Sigmoid colon (tissue), 6 donors: ENCODE measurements at regions not wholly inside any gene's neighbourhood (a gene's known extent, or its start where the extent isn't known, plus 50 kb on each side); places are given as distances from the start of the nearest gene placed in this dataset.

ENCODE experiments used
- DNase-seq: peaks from one replicate; pipeline ENCODE4 v3.0.0-alpha.2; 2019
- H3K27ac ChIP-seq, 4 donors: fragments of 200-600 bp; sonication (generic); one replicate each; pipeline ENCODE4 v1.5.1; 2016 to 2019; ENCODE audit warnings: mild to moderate bottlenecking in 1 of 4
- H3K27me3 ChIP-seq, 3 donors: fragments of 200-600 bp; sonication (generic); one replicate each; pipeline ENCODE4 v1.5.1; 2019; ENCODE audit warnings: mild to moderate bottlenecking in 1 of 3
- H3K36me3 ChIP-seq, 4 donors: fragments of 200-600 bp; sonication (generic); one replicate each; pipeline ENCODE4 v1.5.1; 2016 to 2019
- H3K4me1 ChIP-seq, 4 donors: fragments of 200-600 bp; sonication (generic); one replicate each; pipeline ENCODE4 v1.5.1; 2017 to 2019
- H3K4me3 ChIP-seq, 4 donors: fragments of 200-600 bp; sonication (generic); one replicate each; pipeline ENCODE4 v1.5.1; 2017 to 2019; ENCODE audit warnings: mild to moderate bottlenecking in 2 of 4, moderate library complexity in 1 of 4
- H3K9me3 ChIP-seq, 4 donors: fragments of 200-600 bp in 3 of 4; sonication (generic) in 3 of 4; one replicate each; pipeline versions ENCODE4 v1.5.1 to v1.6.1; 2013 to 2019
- EP300 ChIP-seq, 4 donors: sonication (generic); formaldehyde crosslinking; IDR thresholded peaks; one replicate each; pipeline ENCODE4 v1.6.1; 2017; ENCODE audit warnings: antibody characterized with exemption in 4 of 4
- POLR2A ChIP-seq, 2 donors: fragments of 450-650 bp; IDR thresholded peaks; one replicate each; pipeline ENCODE4 v1.6.1; 2016; ENCODE audit warnings: antibody characterized with exemption in 2 of 2, mild to moderate bottlenecking in 2 of 2, moderate library complexity in 2 of 2
- POLR2AphosphoS5 ChIP-seq, 4 donors: sonication (generic); formaldehyde crosslinking; IDR thresholded peaks; one replicate each; pipeline ENCODE4 v1.6.1; 2017; ENCODE audit warnings: antibody characterized with exemption in 4 of 4
- WGBS, 2 donors: extraction: QIAGEN DNeasy Blood & Tissue Kit; methylation state at CpG; one replicate each; pipeline ENCODE4 v1.1.7; 2013; 5-methylcytosine and 5-hydroxymethylcytosine counted together
- intact Hi-C: fragments of 100-400 bp; cut with DNase I; formaldehyde crosslinking; loops from one replicate; pipeline ENCODE4 v1.15.1; 2023
- TF ChIP-seq, protein P1 (sequence below), 4 experiments: fragments of 450-650 bp in 3 of 4; fragments of 200-600 bp in 1 of 4; IDR thresholded peaks; one replicate each; pipeline ENCODE4 v1.5.1; 2016 to 2019; ENCODE audit warnings: antibody characterized with exemption in 4 of 4, mild to moderate bottlenecking in 3 of 4, moderate library complexity in 2 of 4
- donor health status: healthy with polysubstance abuse.
- donor health status: healthy.

DNA sequence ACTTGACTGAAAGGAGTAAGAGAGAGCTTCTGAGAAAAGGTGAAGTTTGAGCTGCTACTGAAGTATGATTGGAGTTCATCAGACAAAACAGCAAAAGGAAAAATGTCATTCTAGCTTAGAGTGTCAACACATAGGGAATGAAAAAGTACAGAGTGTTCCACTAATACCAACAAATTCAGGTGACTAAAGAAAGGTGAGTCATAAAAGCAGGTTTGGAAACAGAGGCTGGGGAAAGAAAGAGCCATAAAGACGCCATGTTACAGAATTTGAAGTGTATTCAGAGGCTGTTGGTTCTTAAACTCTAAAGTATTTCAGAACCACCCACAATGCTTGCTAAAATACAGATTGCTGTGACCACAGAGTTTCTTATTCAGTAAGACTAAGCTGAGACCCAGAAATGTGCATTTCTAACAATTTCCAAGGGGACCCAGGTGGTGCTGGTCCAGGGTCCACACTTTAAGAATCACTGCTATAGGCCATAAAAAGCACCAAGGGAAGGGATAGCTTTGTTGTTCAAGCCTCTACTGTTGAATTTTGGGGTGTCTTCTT is 143.1 kb downstream of the ELAPOR2 start:
- TF ChIP-seq POLR2A (IDR thresholded peaks at IDR 0.05) (no peak), POLR2AphosphoS5 (IDR thresholded peaks at IDR 0.05) (no peak), EP300 (IDR thresholded peaks at IDR 0.05) (no peak)
- TF ChIP-seq, protein P1, sequence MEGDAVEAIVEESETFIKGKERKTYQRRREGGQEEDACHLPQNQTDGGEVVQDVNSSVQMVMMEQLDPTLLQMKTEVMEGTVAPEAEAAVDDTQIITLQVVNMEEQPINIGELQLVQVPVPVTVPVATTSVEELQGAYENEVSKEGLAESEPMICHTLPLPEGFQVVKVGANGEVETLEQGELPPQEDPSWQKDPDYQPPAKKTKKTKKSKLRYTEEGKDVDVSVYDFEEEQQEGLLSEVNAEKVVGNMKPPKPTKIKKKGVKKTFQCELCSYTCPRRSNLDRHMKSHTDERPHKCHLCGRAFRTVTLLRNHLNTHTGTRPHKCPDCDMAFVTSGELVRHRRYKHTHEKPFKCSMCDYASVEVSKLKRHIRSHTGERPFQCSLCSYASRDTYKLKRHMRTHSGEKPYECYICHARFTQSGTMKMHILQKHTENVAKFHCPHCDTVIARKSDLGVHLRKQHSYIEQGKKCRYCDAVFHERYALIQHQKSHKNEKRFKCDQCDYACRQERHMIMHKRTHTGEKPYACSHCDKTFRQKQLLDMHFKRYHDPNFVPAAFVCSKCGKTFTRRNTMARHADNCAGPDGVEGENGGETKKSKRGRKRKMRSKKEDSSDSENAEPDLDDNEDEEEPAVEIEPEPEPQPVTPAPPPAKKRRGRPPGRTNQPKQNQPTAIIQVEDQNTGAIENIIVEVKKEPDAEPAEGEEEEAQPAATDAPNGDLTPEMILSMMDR (IDR thresholded peaks at IDR 0.05) = no peak
- intact Hi-C loops = no loop called here
- no peak for DNase-seq
- H3K36me3 ChIP-seq = peaks cover 0 to 6% (median 0%) of the 10 kb centered on the region in 4 donors
- no peak overlapping the region for H3K27ac ChIP-seq
- no peak overlapping the region for H3K4me3 ChIP-seq
- H3K27me3 ChIP-seq = no peaks in the 10 kb centered on the region
- H3K9me3 ChIP-seq = no peaks in the 10 kb centered on the region
- WGBS, 2 donors = 92 to 94% methylated on average over 1 of the region's 1 CpG
- no peaks in the 10 kb centered on the region for H3K4me1 ChIP-seq

DNA sequence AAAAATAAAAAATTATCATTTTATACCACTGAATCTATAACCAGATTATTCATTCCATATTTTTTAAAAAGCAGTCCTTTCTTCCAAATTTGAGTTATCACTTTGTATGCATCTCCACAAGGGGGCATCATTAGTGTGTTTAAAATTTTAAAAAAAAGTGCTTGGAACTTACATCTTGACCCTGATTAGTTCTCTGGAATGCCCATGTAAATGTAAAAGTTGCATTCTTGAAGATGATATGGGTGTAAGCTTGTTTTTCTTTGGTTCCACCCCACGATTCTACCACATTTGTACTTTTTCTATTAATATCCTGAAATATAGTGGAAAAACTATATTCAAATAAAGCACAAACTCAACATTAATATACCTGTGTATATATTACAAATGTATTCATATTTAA is 144.9 kb downstream of the ELAPOR2 start:
- no peaks in the 10 kb centered on the region for H3K27me3 ChIP-seq
- no peaks in the 10 kb centered on the region for H3K9me3 ChIP-seq
- H3K27ac ChIP-seq = no peak overlapping the region
- intact Hi-C loops = no loop called here
- no peak for DNase-seq
- no peaks in the 10 kb centered on the region for H3K4me1 ChIP-seq
- TF ChIP-seq POLR2AphosphoS5 (IDR thresholded peaks at IDR 0.05) (no peak), EP300 (IDR thresholded peaks at IDR 0.05) (no peak), POLR2A (IDR thresholded peaks at IDR 0.05) (no peak)
- TF ChIP-seq, protein P1 (IDR thresholded peaks at IDR 0.05) = peak in 1 of 4 experiments; percentile 13
- no peak overlapping the region for H3K4me3 ChIP-seq
- peaks cover 0 to 6% (median 0%) of the 10 kb centered on the region in 4 donors for H3K36me3 ChIP-seq
- WGBS, 2 donors = 24 to 63% methylated on average over 1 of the region's 1 CpG
